ENCODE measurements at regions not wholly inside any gene's neighbourhood (a gene's known extent, or its start where the extent isn't known, plus 50 kb on each side); places are given as distances from the start of the nearest gene placed in this dataset.
"Not testable (repeated sequence)": the region's sequence is repeated elsewhere in the genome, so short reads cannot be mapped to it uniquely, and the experiment has no call there.

GRCh38 chr5:67746608-67747007 is 468.9 kb upstream of the PIK3R1 start:
- H3K27me3 Mint-ChIP-seq; H3K27ac Mint-ChIP-seq; H3K36me3 Mint-ChIP-seq; H3K4me1 Mint-ChIP-seq (ENCODE audit: low read depth); H3K4me3 Mint-ChIP-seq: not testable (repeated sequence)
- peaks cover 17% of the 10 kb centered on the region for H3K9me3 Mint-ChIP-seq (ENCODE audit: low read depth)

- Mint-ChIP-seq H3K9me3 (ENCODE audit: low read depth) (peaks cover 17% of the 10 kb centered on the region), H3K36me3 (peaks cover 9% of the 10 kb centered on the region), H3K4me1 (ENCODE audit: low read depth) (no peaks in the 10 kb centered on the region), H3K4me3 (no peak overlapping the region), H3K27ac (no peak overlapping the region), H3K27me3 (no peaks in the 10 kb centered on the region)
Observed at GRCh38 chr5:67746103-67746502, 469.5 kb upstream of the PIK3R1 start.

GRCh38 chr5:67732921-67733320 is 482.6 kb upstream of the PIK3R1 start:
- Mint-ChIP-seq H3K27ac (no peak overlapping the region), H3K27me3 (peaks cover 4% of the 10 kb centered on the region), H3K4me1 (ENCODE audit: low read depth) (no peaks in the 10 kb centered on the region), H3K4me3 (no peak overlapping the region), H3K36me3 (no peaks in the 10 kb centered on the region), H3K9me3 (ENCODE audit: low read depth) (no peaks in the 10 kb centered on the region)

GRCh38 chr5:67732471-67732870 is 483.1 kb upstream of the PIK3R1 start:
- H3K27ac Mint-ChIP-seq, result no peak overlapping the region

GRCh38 chr5:67731886-67732285 is 483.7 kb upstream of the PIK3R1 start:
- no peak overlapping the region for H3K4me3 Mint-ChIP-seq
- H3K27me3 Mint-ChIP-seq, result peaks cover 4% of the 10 kb centered on the region
- no peaks in the 10 kb centered on the region for H3K4me1 Mint-ChIP-seq (ENCODE audit: low read depth)
- H3K9me3 Mint-ChIP-seq (ENCODE audit: low read depth), result no peaks in the 10 kb centered on the region
- H3K27ac Mint-ChIP-seq, result no peak overlapping the region
- no peaks in the 10 kb centered on the region for H3K36me3 Mint-ChIP-seq

More at GRCh38 chr5:67732471-67732870, 483.1 kb upstream of the PIK3R1 start:
- peaks cover 4% of the 10 kb centered on the region for H3K27me3 Mint-ChIP-seq
- no peaks in the 10 kb centered on the region for H3K9me3 Mint-ChIP-seq (ENCODE audit: low read depth)
- H3K36me3 Mint-ChIP-seq, result no peaks in the 10 kb centered on the region
- H3K4me1 Mint-ChIP-seq (ENCODE audit: low read depth), result no peaks in the 10 kb centered on the region
- H3K4me3 Mint-ChIP-seq, result no peak overlapping the region

- no peak overlapping the region for H3K27ac Mint-ChIP-seq
- peaks cover 4% of the 10 kb centered on the region for H3K27me3 Mint-ChIP-seq
- no peaks in the 10 kb centered on the region for H3K9me3 Mint-ChIP-seq (ENCODE audit: low read depth)
- no peak overlapping the region for H3K4me3 Mint-ChIP-seq
- H3K4me1 Mint-ChIP-seq (ENCODE audit: low read depth), result no peaks in the 10 kb centered on the region
- H3K36me3 Mint-ChIP-seq, result no peaks in the 10 kb centered on the region
Observed at GRCh38 chr5:67730917-67731474, 484.6 kb upstream of the PIK3R1 start.

GRCh38 chr5:67728326-67728890 is 487.1 kb upstream of the PIK3R1 start:
- Mint-ChIP-seq H3K27ac (no peak overlapping the region), H3K36me3 (no peaks in the 10 kb centered on the region), H3K9me3 (ENCODE audit: low read depth) (peaks cover 5% of the 10 kb centered on the region), H3K27me3 (peaks cover 2% of the 10 kb centered on the region), H3K4me3 (no peak overlapping the region), H3K4me1 (ENCODE audit: low read depth) (no peaks in the 10 kb centered on the region)

GRCh38 chr5:67725604-67726003 is 490.0 kb upstream of the PIK3R1 start:
- no peak overlapping the region for H3K27ac Mint-ChIP-seq

GRCh38 chr5:67724412-67725135 is 491.0 kb upstream of the PIK3R1 start:
- no peaks in the 10 kb centered on the region for H3K4me1 Mint-ChIP-seq (ENCODE audit: low read depth)
- H3K4me3 Mint-ChIP-seq, result no peak overlapping the region
- H3K27ac Mint-ChIP-seq, result no peak overlapping the region
- H3K27me3 Mint-ChIP-seq, result no peaks in the 10 kb centered on the region
- H3K9me3 Mint-ChIP-seq (ENCODE audit: low read depth), result peaks cover 5% of the 10 kb centered on the region
- no peaks in the 10 kb centered on the region for H3K36me3 Mint-ChIP-seq

More at GRCh38 chr5:67725604-67726003, 490.0 kb upstream of the PIK3R1 start:
- H3K4me1 Mint-ChIP-seq (ENCODE audit: low read depth), result no peaks in the 10 kb centered on the region
- no peaks in the 10 kb centered on the region for H3K27me3 Mint-ChIP-seq
- H3K4me3 Mint-ChIP-seq, result no peak overlapping the region
- no peaks in the 10 kb centered on the region for H3K36me3 Mint-ChIP-seq
- peaks cover 5% of the 10 kb centered on the region for H3K9me3 Mint-ChIP-seq (ENCODE audit: low read depth)

GRCh38 chr5:67723873-67724272 is 491.7 kb upstream of the PIK3R1 start:
- Mint-ChIP-seq H3K36me3 (no peaks in the 10 kb centered on the region), H3K27ac (no peak overlapping the region), H3K27me3 (no peaks in the 10 kb centered on the region), H3K9me3 (ENCODE audit: low read depth) (peaks cover 5% of the 10 kb centered on the region), H3K4me3 (no peak overlapping the region), H3K4me1 (ENCODE audit: low read depth) (no peaks in the 10 kb centered on the region)

GRCh38 chr5:67722582-67722981 is 493.0 kb upstream of the PIK3R1 start:
- not testable (repeated sequence) for H3K4me1 Mint-ChIP-seq (ENCODE audit: low read depth); H3K9me3 Mint-ChIP-seq (ENCODE audit: low read depth); H3K27me3 Mint-ChIP-seq; H3K36me3 Mint-ChIP-seq; H3K27ac Mint-ChIP-seq; H3K4me3 Mint-ChIP-seq

- Mint-ChIP-seq H3K36me3 (no peaks in the 10 kb centered on the region), H3K4me3 (no peak overlapping the region), H3K9me3 (ENCODE audit: low read depth) (peaks cover 5% of the 10 kb centered on the region), H3K27ac (no peak overlapping the region), H3K27me3 (no peaks in the 10 kb centered on the region), H3K4me1 (ENCODE audit: low read depth) (no peaks in the 10 kb centered on the region)
Observed at GRCh38 chr5:67720162-67720772, 495.3 kb upstream of the PIK3R1 start.

GRCh38 chr5:67702008-67702407 is 505.4 kb upstream of the CD180 start:
- H3K27me3 Mint-ChIP-seq, result peaks cover 4% of the 10 kb centered on the region
- H3K36me3 Mint-ChIP-seq, result peaks cover 11% of the 10 kb centered on the region
- peaks cover 4% of the 10 kb centered on the region for H3K9me3 Mint-ChIP-seq (ENCODE audit: low read depth)
- no peaks in the 10 kb centered on the region for H3K4me1 Mint-ChIP-seq (ENCODE audit: low read depth)
- no peak overlapping the region for H3K4me3 Mint-ChIP-seq
- no peak overlapping the region for H3K27ac Mint-ChIP-seq

- Mint-ChIP-seq H3K27me3 (peaks cover 4% of the 10 kb centered on the region), H3K4me3 (no peak overlapping the region), H3K4me1 (ENCODE audit: low read depth) (no peaks in the 10 kb centered on the region), H3K9me3 (ENCODE audit: low read depth) (peaks cover 4% of the 10 kb centered on the region), H3K27ac (no peak overlapping the region), H3K36me3 (peaks cover 13% of the 10 kb centered on the region)
Observed at GRCh38 chr5:67699560-67699959, 503.0 kb upstream of the CD180 start.

GRCh38 chr5:67696446-67696845 is 499.8 kb upstream of the CD180 start:
- no peaks in the 10 kb centered on the region for H3K9me3 Mint-ChIP-seq (ENCODE audit: low read depth)
- no peak overlapping the region for H3K4me3 Mint-ChIP-seq
- H3K27me3 Mint-ChIP-seq, result no peaks in the 10 kb centered on the region
- peaks cover 4% of the 10 kb centered on the region for H3K36me3 Mint-ChIP-seq
- H3K4me1 Mint-ChIP-seq (ENCODE audit: low read depth), result no peaks in the 10 kb centered on the region
- H3K27ac Mint-ChIP-seq, result no peak overlapping the region

All from activated naive CD8-positive, alpha-beta T cell (primary cell).